Limb (tissue), 2 donors: ENCODE measurements at regions not wholly inside any gene's neighbourhood (a gene's known extent, or its start where the extent isn't known, plus 50 kb on each side); places are given as distances from the start of the nearest gene placed in this dataset.

Source experiments
- DNase-seq, 2 donors: peaks; one replicate each; pipeline ENCODE4 v3.0.0-alpha.2; 2016; ENCODE audit errors: extremely low spot score in 2 of 2

GRCh38 chr2:18151237-18151636, 272.8 kb downstream of the KCNS3 start:
- DNase-seq, result no peak

- peak in 1 of 2 donors; percentile 41 for DNase-seq
These were observed 271.3 kb downstream of the KCNS3 start for GRCh38 chr2:18149660-18150246.

- no peak for DNase-seq
These were observed 258.5 kb downstream of the KCNS3 start for GRCh38 chr2:18136881-18137475.

DNA sequence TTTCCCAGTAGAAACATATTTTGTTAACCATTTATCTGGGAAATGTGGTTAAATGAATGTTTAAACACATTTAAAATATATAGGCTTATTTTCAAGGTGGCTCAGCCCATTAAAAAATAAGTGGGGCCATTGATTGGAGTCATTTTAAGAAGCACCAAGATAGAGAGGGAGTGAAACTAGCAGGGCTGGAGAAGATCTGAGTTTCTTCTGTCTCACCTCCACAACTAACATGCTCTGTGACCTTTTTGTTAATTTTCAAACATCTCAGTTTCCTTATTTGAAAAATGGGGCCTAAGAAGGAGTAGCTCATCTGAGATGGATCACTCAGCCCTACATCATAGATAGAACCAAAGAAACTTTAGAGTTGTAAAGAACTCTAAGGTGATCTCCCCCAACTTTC, 254.8 kb downstream of the KCNS3 start:
- DNase-seq, result no peak

GRCh38 chr2:18132697-18133096, 254.2 kb downstream of the KCNS3 start:
- DNase-seq, result no peak

- DNase-seq, result no peak
These were observed 253.3 kb downstream of the KCNS3 start for GRCh38 chr2:18131761-18132160.

DNA sequence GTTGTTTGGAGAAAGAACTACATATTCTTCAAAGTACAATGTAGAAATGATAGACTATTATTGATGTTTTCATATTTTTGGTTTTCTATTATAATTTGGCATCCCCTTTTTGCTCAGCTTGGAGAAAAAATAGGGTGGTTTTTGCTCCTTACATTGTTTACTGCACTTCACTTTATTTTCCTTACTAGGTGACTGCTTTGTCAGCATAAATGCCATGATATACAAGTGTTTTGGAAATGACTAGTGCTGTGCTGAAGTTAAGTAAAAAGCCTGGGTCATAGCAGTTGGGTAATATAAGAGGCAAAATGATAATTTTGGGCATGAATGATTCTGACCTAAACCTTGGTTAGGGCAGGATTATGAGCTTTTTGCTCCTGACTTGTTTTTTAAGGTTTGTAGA, 250.9 kb downstream of the KCNS3 start:
- DNase-seq, result no peak

DNA sequence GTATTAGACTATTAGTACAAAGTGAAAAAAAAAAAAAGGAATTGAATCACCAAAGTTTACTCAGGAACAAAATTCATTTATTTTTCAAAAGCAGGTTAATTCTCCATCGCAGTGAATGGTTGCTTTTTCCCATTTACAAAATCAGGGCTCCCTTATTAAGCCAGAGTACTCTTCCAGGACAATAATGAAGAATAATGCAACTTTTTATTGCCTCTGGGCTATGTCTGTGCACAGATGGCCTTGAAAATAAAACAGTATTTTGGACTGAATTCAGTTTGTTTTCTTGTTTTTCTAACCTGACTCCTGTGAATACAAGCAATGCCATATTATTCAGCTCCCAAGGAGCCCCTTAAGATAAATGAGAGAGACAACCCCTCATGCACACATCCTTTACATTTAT, 246.8 kb downstream of the KCNS3 start:
- DNase-seq, result no peak

DNA sequence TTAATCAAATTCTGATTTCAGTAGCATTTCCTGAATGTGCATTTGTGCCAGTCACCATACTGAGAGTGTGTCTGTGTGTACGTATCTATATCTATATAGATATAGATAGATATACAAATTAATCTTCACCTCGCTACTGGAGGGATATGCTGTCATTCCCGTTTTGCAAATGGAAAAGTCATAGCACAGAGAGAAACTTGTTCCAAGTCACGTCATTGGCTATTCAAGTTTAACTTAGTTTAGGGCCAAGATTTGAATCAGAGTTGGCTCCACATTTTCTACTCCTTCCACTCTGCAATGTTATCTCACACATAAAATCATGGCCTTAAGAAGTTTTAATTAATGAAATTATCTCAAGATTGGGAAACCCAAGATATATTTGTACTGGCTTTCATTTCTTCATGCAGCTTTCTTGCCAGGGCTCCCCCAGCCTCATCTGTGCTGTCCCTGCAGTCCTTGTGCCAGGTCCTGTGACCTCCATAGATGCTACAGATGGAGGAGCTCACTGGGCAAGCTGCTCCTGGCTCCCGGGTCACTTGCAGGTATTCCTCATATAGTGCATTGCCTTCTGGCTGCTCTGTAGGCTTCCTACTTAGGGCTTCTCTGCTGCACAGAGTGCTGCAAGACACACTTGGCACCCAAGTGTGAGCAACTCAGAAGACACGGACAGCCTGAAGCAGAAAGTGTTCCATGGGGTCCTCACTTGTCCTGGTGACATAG, 245.8 kb downstream of the KCNS3 start:
- no peak for DNase-seq

DNA sequence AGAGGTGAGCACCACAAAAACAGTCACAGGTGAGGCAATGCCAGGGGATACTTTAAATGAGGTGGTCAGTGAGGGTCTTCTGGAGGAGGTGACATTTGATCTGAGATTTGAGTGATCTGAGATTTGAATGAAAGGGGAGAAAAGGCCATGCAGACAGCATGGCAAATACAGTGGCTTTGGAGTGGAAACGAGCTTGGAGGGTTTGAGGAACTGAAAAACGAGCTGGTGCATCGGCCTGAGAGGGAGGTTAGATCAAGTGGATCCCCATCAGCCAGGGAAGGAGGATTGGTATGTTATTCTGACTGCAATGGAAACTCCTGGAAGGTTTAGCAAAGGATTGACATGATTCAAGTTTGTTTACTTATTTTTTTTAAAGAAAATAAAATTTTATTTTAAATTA, 245.1 kb downstream of the KCNS3 start:
- DNase-seq, result no peak

- no peak for DNase-seq
These were observed 244.7 kb downstream of the KCNS3 start for GRCh38 chr2:18123211-18123570.

DNA sequence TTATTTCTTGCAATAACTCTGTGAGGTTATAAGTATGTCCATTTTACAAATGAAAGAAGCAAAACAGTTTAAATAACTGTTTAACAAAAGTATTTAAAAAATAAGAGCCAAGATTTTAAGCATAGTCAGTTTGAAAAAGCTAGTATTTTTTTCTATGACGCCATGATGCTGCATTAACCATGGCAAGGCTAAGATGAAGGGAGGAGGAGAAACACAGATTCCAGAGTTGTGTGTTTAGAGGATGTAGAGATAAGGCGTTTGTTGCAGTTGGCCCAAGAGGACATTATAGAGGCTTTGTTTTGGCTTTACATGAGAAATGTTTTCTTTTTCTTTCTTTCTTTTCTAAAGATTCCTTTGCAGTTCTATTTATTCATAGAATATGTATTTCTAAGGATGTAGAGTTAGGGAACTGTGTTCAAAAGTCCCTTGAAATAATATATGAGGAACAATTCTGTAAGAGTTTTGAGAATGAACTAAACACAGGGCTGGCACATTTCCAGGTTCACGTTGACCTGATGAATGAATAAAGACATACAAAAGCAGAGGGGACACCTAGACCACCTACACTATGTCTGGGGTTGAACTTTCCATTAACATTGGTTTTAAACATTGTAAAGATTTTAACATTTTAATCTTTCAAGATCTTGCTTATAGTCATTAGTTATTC, 244.2 kb downstream of the KCNS3 start:
- DNase-seq, result no peak

- no peak for DNase-seq
These were observed 241.4 kb downstream of the KCNS3 start for GRCh38 chr2:18119883-18120282.

DNA sequence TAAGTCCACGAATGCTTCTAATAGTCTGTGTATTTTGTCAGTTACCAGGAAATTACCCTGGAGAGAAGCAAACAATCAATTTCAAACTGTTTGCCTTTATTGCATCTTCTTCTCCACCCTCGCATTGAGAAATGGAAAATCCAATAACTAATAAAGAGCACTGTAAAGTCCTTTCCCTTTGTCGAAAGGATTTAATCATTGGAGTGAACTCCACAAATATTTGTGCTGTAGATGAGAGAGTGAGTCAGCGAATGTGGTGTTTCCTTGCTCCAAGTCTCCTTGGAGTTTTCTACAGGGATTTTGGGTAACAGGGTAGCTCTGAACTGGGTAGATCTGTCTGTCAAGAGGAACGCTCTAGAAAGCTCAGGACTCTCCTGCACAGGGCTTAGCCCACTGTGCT, 240.2 kb downstream of the KCNS3 start:
- no peak for DNase-seq

- DNase-seq, result no peak
These were observed 239.1 kb downstream of the KCNS3 start for GRCh38 chr2:18117592-18117991.

GRCh38 chr2:18110222-18110621, 231.8 kb downstream of the KCNS3 start:
- DNase-seq, result no peak

GRCh38 chr2:18106841-18107240, 228.4 kb downstream of the KCNS3 start:
- no peak for DNase-seq

GRCh38 chr2:18105929-18106328, 227.5 kb downstream of the KCNS3 start:
- DNase-seq, result no peak

GRCh38 chr2:18104595-18105224, 226.2 kb downstream of the KCNS3 start:
- no peak for DNase-seq

- DNase-seq, result no peak
These were observed 218.5 kb downstream of the KCNS3 start for GRCh38 chr2:18096836-18097405.

DNA sequence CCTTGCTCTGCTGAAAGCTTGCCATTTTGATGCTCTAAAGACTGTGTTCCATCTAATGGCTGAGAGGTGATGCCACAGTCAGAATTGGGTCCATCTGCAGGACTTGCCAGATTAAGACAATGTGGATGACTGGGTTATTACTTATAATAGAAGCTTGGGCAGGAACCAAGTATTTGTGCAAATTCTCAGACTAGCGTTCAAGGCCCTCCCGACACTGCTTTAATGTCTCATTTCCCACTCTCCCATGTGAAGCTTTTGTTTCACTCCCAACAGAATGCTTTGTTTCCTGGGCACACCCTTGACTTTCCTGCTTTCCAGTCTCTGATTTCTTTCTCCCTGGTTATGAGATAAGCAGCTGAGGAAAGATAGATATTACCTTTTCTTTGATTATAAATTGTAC, 215.8 kb downstream of the KCNS3 start:
- DNase-seq, result no peak

DNA sequence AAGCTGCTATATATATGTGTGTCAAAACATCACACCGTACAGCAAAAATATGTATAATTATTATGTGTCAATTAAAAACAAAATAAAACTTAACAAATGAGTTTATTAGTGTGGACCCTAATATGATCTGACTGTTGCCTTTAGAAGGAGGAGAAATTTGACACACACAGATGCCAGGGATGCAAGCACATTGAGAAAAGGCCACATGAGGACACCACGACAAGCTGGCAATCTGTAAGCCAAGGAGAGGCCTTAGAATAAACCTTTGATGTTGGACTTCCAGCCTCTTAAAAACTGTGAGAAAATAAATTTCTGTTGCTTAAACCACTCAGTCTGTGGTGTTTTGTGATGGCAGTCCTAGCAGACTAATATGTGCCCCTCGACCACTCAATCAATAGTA, 214.7 kb downstream of the KCNS3 start:
- no peak for DNase-seq
